Astrocyte (in vitro differentiated cells and primary cell): ENCODE measurements at regions not wholly inside any gene's neighbourhood (a gene's known extent, or its start where the extent isn't known, plus 50 kb on each side); places are given as distances from the start of the nearest gene placed in this dataset.
A peak's percentile ranks its signal among the peaks of the same experiment; 100 is the strongest.
"Not testable (repeated sequence)": the region's sequence is repeated elsewhere in the genome, so short reads cannot be mapped to it uniquely, and the experiment has no call there.

ENCODE experiments used
- DNase-seq: peaks from one replicate; pipeline ENCODE4 v3.0.0-alpha.2; 2010; ENCODE audit warnings: low read depth
- FAIRE-seq: peaks from 2 replicates; lab custom pipeline; 2011; peaks lifted over from hg19 to GRCh38; lab: Jason Lieb, UNC
- H2AFZ ChIP-seq: 2 replicates; pipeline ENCODE4 v1.6.0; 2012; ENCODE audit warnings: low read depth, low read length, inconsistent platforms
- H3K27ac ChIP-seq: 2 replicates; pipeline ENCODE4 v1.5.1; 2011; ENCODE audit warnings: low read depth, low read length, inconsistent platforms
- H3K27me3 ChIP-seq: 2 replicates; pipeline ENCODE4 v1.6.0; 2011; ENCODE audit warnings: low read length, inconsistent platforms; ENCODE audit not compliant: insufficient read depth
- H3K36me3 ChIP-seq: 2 replicates; pipeline ENCODE4 v1.5.1; 2011; ENCODE audit warnings: low read length, inconsistent platforms; ENCODE audit not compliant: insufficient read depth
- H3K4me1 ChIP-seq: 2 replicates; pipeline ENCODE4 v1.5.1; 2011; ENCODE audit warnings: low read length, inconsistent platforms; ENCODE audit not compliant: insufficient read depth
- H3K4me2 ChIP-seq: 2 replicates; pipeline ENCODE4 v1.6.0; 2012; ENCODE audit warnings: low read length, inconsistent platforms
- H3K4me3 ChIP-seq: 2 replicates; pipeline ENCODE4 v1.5.1; 2011; ENCODE audit warnings: low read depth, mild to moderate bottlenecking, low read length, inconsistent platforms; ENCODE audit not compliant: insufficient read depth
- H3K79me2 ChIP-seq: 2 replicates; pipeline ENCODE4 v1.6.0; 2012; ENCODE audit warnings: mild to moderate bottlenecking, low read length, inconsistent platforms; ENCODE audit not compliant: insufficient read depth
- H3K9ac ChIP-seq: 2 replicates; pipeline ENCODE4 v1.6.0; 2012; ENCODE audit warnings: mild to moderate bottlenecking, low read length, inconsistent platforms
- H3K9me3 ChIP-seq: 2 replicates; pipeline ENCODE4 v1.5.1; 2012; ENCODE audit warnings: low read depth, mild to moderate bottlenecking, low read length, inconsistent platforms; ENCODE audit not compliant: insufficient read depth
- H4K20me1 ChIP-seq: 2 replicates; pipeline ENCODE4 v1.6.0; 2012; ENCODE audit warnings: low read length, inconsistent platforms; ENCODE audit not compliant: insufficient read depth
- H3K27ac Mint-ChIP-seq: one replicate; pipeline ENCODE4 v1.8.0; 2021; ENCODE audit warnings: mild to moderate bottlenecking, mixed read lengths; ENCODE audit not compliant: unreplicated experiment
- H3K27me3 Mint-ChIP-seq: one replicate; pipeline ENCODE4 v1.8.0; 2021; ENCODE audit warnings: low read depth, mixed read lengths; ENCODE audit not compliant: unreplicated experiment
- H3K36me3 Mint-ChIP-seq: one replicate; pipeline ENCODE4 v1.8.0; 2021; ENCODE audit warnings: low read depth, mixed read lengths; ENCODE audit not compliant: unreplicated experiment
- H3K4me1 Mint-ChIP-seq: one replicate; pipeline ENCODE4 v1.8.0; 2021; ENCODE audit warnings: low read depth, mixed read lengths; ENCODE audit not compliant: unreplicated experiment
- H3K4me3 Mint-ChIP-seq: one replicate; pipeline ENCODE4 v1.8.0; 2021; ENCODE audit warnings: mild to moderate bottlenecking, moderate library complexity, mixed read lengths; ENCODE audit not compliant: unreplicated experiment
- H3K9me3 Mint-ChIP-seq: one replicate; pipeline ENCODE4 v1.8.0; 2021; ENCODE audit warnings: mild to moderate bottlenecking, mixed read lengths; ENCODE audit not compliant: unreplicated experiment
- EZH2 ChIP-seq: IDR thresholded peaks from 2 replicates; pipeline ENCODE4 v1.6.1; 2012; ENCODE audit warnings: mild to moderate bottlenecking, low read length, inconsistent platforms; ENCODE audit not compliant: insufficient read depth
- TF ChIP-seq, protein P1 (sequence below): IDR thresholded peaks from 2 replicates; pipeline ENCODE4 v1.5.1; 2011; ENCODE audit warnings: low read depth, mild to moderate bottlenecking, inconsistent platforms, low read length, moderate library complexity; ENCODE audit not compliant: insufficient read depth

DNA sequence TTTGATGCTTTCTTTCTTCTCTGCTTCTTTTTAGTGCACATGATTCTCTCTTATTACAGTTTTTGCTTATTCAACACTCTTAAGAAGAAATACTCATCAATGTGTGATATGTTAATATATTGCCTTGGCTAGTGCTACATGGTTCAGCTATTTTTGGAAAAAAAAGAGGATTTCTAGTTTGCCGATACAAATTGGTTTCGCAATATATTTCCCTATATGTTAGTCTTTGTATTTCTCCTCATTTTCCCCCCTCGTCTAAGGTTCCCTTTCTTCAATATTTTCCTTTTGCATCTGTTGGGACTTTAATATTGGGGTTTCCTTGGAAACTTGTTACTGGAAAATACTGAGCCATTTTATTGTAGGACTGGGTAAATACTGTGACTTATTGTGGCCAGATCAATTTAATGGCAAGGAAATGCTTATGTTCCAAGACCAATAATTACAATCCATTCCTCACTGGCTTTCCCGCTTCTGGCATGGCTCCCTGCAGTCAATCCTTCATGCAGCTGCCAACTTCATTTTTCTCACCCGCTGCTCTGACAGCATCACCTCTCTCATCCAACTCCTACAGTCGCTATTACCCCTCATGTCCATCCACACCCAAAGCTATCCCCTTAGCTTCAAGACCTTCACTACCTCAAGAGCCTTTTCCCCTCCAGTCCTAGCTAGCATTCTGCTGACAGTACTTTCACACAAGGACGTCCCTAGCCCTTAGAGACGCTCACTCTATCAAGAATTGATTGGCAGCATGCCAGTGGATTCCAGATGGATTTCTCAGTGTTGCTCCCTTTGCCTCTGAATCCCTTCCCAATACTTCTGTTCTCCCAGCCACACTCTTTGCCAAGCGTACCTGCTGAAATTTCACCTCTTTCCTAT is 280.1 kb upstream of the TMTC4 start:
- H3K4me3 Mint-ChIP-seq, result no peak overlapping the region
- no peak overlapping the region for H3K9ac ChIP-seq
- FAIRE-seq (no peak), DNase-seq (peak; percentile 8)
- no peaks in the 10 kb centered on the region for H3K36me3 Mint-ChIP-seq
- no peaks in the 10 kb centered on the region for H3K27me3 Mint-ChIP-seq
- no peaks in the 10 kb centered on the region for H3K36me3 ChIP-seq
- no peaks in the 10 kb centered on the region for H3K27me3 ChIP-seq
- peaks cover 5% of the 10 kb centered on the region for H3K4me1 Mint-ChIP-seq
- no peaks in the 10 kb centered on the region for H3K4me1 ChIP-seq
- no peaks in the 10 kb centered on the region for H3K9me3 Mint-ChIP-seq
- no peak overlapping the region for H3K27ac Mint-ChIP-seq
- no peaks in the 10 kb centered on the region for H3K9me3 ChIP-seq
- no peaks in the 10 kb centered on the region for H4K20me1 ChIP-seq
- no peak overlapping the region for H2AFZ ChIP-seq
- H3K27ac ChIP-seq, result no peak overlapping the region
- no peak for TF ChIP-seq EZH2
- TF ChIP-seq, protein P1, sequence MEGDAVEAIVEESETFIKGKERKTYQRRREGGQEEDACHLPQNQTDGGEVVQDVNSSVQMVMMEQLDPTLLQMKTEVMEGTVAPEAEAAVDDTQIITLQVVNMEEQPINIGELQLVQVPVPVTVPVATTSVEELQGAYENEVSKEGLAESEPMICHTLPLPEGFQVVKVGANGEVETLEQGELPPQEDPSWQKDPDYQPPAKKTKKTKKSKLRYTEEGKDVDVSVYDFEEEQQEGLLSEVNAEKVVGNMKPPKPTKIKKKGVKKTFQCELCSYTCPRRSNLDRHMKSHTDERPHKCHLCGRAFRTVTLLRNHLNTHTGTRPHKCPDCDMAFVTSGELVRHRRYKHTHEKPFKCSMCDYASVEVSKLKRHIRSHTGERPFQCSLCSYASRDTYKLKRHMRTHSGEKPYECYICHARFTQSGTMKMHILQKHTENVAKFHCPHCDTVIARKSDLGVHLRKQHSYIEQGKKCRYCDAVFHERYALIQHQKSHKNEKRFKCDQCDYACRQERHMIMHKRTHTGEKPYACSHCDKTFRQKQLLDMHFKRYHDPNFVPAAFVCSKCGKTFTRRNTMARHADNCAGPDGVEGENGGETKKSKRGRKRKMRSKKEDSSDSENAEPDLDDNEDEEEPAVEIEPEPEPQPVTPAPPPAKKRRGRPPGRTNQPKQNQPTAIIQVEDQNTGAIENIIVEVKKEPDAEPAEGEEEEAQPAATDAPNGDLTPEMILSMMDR, result no peak
- no peaks in the 10 kb centered on the region for H3K79me2 ChIP-seq
- no peak overlapping the region for H3K4me3 ChIP-seq
- no peak overlapping the region for H3K4me2 ChIP-seq

DNA sequence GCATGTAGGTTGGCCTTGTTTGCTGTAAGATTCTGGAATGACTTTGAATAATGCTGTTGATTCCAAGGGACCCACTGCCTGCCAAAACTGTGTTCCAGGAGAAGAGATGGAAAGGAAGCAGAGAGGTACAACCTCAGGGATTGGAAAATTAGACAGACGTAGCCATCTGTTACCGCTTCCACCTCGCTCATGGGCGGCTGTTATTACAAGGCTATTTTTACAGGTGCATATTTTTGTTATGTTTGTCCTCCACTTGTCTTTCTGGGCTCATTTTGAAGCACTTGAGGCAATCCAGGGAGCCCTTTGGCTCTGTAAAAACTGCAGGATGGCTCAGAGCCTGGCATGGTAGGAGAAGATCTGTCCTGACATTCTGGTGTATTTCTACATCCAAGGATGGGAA is 276.4 kb upstream of the TMTC4 start:
- H3K9ac ChIP-seq, result no peak overlapping the region
- H3K27ac ChIP-seq, result no peak overlapping the region
- no peak overlapping the region for H2AFZ ChIP-seq
- H3K4me3 Mint-ChIP-seq, result no peak overlapping the region
- DNase-seq (no peak), FAIRE-seq (no peak)
- H3K4me3 ChIP-seq, result no peak overlapping the region
- peaks cover 2% of the 10 kb centered on the region for H3K36me3 Mint-ChIP-seq
- TF ChIP-seq, protein P1, result no peak
- no peak for TF ChIP-seq EZH2
- no peaks in the 10 kb centered on the region for H3K9me3 ChIP-seq
- no peak overlapping the region for H3K27ac Mint-ChIP-seq
- H3K4me1 Mint-ChIP-seq, result peaks cover 5% of the 10 kb centered on the region
- H3K36me3 ChIP-seq, result no peaks in the 10 kb centered on the region
- H4K20me1 ChIP-seq, result no peaks in the 10 kb centered on the region
- no peaks in the 10 kb centered on the region for H3K4me1 ChIP-seq
- H3K4me2 ChIP-seq, result no peak overlapping the region
- H3K9me3 Mint-ChIP-seq, result peaks cover 4% of the 10 kb centered on the region
- H3K27me3 ChIP-seq, result no peaks in the 10 kb centered on the region
- H3K79me2 ChIP-seq, result no peaks in the 10 kb centered on the region
- no peaks in the 10 kb centered on the region for H3K27me3 Mint-ChIP-seq

DNA sequence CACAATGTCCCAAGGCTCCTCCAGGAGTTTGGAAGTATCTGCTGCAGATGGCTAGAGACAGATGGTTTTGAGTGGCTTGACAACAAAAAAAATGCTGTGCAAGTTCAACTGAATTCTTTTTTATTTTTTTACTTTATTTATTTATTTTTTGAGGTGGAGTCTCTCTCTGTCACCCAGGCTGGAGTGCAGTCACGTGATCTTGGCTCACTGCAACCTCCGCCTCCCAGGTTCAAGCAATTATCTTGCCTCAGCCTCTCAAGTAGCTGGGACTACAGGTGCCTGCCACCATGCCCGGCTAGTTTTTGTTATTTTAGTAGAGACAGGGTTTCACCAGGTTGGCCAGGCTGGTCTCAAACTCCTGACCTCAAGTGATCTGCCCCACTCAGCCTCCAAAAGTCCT is 274.3 kb upstream of the TMTC4 start:
- H4K20me1 ChIP-seq, H3K36me3 Mint-ChIP-seq, H3K27me3 Mint-ChIP-seq, FAIRE-seq, H3K27me3 ChIP-seq, H3K9me3 ChIP-seq, H3K4me1 ChIP-seq, H2AFZ ChIP-seq, H3K79me2 ChIP-seq, DNase-seq, H3K9ac ChIP-seq, H3K27ac Mint-ChIP-seq, H3K27ac ChIP-seq, H3K4me2 ChIP-seq, H3K4me3 ChIP-seq, H3K9me3 Mint-ChIP-seq, H3K4me1 Mint-ChIP-seq, H3K36me3 ChIP-seq, H3K4me3 Mint-ChIP-seq: not testable (repeated sequence)
